HFFc6 (cell line): ENCODE measurements at regions not wholly inside any gene's neighbourhood (a gene's known extent, or its start where the extent isn't known, plus 50 kb on each side); places are given as distances from the start of the nearest gene placed in this dataset.

Experiments
- DNase-seq: peaks from one replicate; pipeline ENCODE4 v3.0.0-alpha.2; 2018
- H3K27ac Mint-ChIP-seq: 2 replicates; pipeline ENCODE4 v1.8.0; 2020; ENCODE audit warnings: mild to moderate bottlenecking, mixed read lengths
- H3K27me3 Mint-ChIP-seq: 2 replicates; pipeline ENCODE4 v1.8.0; 2021; ENCODE audit warnings: mild to moderate bottlenecking, moderate library complexity, mixed read lengths; ENCODE audit not compliant: insufficient read depth
- H3K36me3 Mint-ChIP-seq: 2 replicates; pipeline ENCODE4 v1.8.0; 2021; ENCODE audit warnings: low read depth, mixed read lengths
- H3K4me1 Mint-ChIP-seq: 2 replicates; pipeline ENCODE4 v1.8.0; 2020; ENCODE audit warnings: low read depth, mixed read lengths
- H3K4me3 Mint-ChIP-seq: 2 replicates; pipeline ENCODE4 v1.8.0; 2020; ENCODE audit warnings: mild to moderate bottlenecking, moderate library complexity, mixed read lengths
- H3K9me3 Mint-ChIP-seq: 2 replicates; pipeline ENCODE4 v1.8.0; 2020; ENCODE audit warnings: mild to moderate bottlenecking, mixed read lengths
- TF ChIP-seq, protein P1 (sequence below): fragments of 200-600 bp; sonication (generic); IDR thresholded peaks from 2 replicates; pipeline ENCODE4 v1.5.0; 2021; ENCODE audit warnings: antibody characterized with exemption, mild to moderate bottlenecking

DNA sequence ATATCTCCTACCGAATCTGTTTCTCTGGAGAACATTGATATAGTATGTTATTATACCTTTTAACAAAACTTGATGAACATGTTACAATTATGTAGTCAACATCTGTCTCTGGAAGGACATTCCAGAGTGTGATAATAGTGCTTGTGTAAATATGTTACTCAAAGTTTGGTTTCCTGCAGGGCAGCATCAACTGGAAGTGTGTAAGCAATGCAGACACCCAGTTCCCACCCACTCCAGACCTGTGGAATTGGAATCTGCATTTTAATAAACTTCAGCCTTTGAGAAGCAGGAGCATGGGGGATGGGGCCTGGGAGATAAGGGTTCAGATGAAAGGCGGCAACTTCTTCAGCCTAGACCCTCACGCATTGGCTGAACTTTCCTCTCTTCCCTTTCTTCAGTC, 398.9 kb downstream of the RND3 start:
- Mint-ChIP-seq H3K9me3 (peaks cover 5% of the 10 kb centered on the region), H3K27me3 (no peaks in the 10 kb centered on the region; the same call in 1 of the 2 replicates), H3K36me3 (peaks cover 6% of the 10 kb centered on the region; the same call in 1 of the 2 replicates), H3K27ac (no peak overlapping the region), H3K4me3 (no peak overlapping the region), H3K4me1 (peaks cover 8% of the 10 kb centered on the region; the same call in 1 of the 2 replicates)
- no peak for DNase-seq
- TF ChIP-seq, protein P1, sequence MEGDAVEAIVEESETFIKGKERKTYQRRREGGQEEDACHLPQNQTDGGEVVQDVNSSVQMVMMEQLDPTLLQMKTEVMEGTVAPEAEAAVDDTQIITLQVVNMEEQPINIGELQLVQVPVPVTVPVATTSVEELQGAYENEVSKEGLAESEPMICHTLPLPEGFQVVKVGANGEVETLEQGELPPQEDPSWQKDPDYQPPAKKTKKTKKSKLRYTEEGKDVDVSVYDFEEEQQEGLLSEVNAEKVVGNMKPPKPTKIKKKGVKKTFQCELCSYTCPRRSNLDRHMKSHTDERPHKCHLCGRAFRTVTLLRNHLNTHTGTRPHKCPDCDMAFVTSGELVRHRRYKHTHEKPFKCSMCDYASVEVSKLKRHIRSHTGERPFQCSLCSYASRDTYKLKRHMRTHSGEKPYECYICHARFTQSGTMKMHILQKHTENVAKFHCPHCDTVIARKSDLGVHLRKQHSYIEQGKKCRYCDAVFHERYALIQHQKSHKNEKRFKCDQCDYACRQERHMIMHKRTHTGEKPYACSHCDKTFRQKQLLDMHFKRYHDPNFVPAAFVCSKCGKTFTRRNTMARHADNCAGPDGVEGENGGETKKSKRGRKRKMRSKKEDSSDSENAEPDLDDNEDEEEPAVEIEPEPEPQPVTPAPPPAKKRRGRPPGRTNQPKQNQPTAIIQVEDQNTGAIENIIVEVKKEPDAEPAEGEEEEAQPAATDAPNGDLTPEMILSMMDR, result no peak

DNA sequence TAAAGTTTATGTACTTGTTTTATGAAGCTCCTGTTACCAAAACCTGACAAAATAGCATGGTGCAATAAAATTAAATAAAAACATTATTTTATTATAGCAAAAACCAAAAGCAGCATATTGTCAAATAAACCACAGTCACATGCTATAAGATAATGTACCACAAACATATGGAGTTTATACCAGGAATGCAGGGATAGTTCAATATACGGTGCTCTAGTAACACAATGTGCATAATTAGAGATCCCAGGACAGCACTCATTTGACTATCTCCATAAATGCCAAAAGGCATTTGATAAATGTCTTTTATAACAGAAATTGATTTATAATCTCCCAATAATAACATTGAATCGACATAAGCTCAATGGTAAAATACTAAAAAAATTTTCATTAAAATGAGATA, 402.0 kb downstream of the RND3 start:
- peaks cover 5% of the 10 kb centered on the region for H3K9me3 Mint-ChIP-seq
- peaks cover 6% of the 10 kb centered on the region; the same call in 1 of the 2 replicates for H3K36me3 Mint-ChIP-seq
- no peaks in the 10 kb centered on the region; the same call in 1 of the 2 replicates for H3K27me3 Mint-ChIP-seq
- DNase-seq, result no peak
- H3K27ac Mint-ChIP-seq, result no peak overlapping the region
- TF ChIP-seq, protein P1, result no peak
- H3K4me1 Mint-ChIP-seq, result peaks cover 37% of the 10 kb centered on the region
- H3K4me3 Mint-ChIP-seq, result no peak overlapping the region

DNA sequence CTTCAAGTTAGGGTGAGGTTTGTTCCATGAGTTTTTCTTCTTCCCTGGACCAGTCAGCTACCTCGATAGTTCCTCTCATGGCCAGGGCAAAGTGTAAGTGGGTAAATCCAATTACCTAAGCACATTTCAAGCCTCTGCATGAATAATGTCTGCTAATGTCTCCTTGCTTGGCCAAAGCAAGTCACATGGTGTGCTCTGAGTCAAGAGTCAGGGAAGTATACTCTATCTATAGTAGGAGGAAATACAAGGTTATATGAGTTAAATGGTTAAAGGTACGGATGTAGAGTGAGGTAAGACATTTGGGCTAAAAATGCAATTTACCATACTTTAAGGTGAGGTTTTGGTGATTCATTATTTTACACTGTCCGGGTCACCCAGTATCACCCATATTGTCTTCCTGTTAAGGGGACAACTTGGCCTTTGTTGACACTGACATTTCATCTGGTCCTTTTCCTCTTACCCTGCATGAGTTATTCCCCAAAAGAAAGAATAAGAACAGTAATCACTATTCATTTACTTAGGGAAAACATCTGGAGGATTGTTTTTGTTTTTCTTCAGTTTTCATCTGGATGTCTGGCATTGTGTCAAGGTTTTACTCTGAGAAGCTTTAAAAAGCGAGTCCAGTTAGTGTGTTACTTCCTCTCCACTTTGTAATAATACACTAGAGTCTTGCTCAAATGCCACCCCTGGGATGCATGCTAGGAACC, 405.5 kb downstream of the RND3 start:
- peaks cover 6% of the 10 kb centered on the region for H3K36me3 Mint-ChIP-seq
- H3K9me3 Mint-ChIP-seq, result peaks cover 5% of the 10 kb centered on the region
- TF ChIP-seq, protein P1, result no peak
- no peak overlapping the region for H3K4me3 Mint-ChIP-seq
- H3K27me3 Mint-ChIP-seq, result no peaks in the 10 kb centered on the region
- H3K27ac Mint-ChIP-seq, result no peak overlapping the region
- peaks cover 51% of the 10 kb centered on the region for H3K4me1 Mint-ChIP-seq
- DNase-seq, result no peak

DNA sequence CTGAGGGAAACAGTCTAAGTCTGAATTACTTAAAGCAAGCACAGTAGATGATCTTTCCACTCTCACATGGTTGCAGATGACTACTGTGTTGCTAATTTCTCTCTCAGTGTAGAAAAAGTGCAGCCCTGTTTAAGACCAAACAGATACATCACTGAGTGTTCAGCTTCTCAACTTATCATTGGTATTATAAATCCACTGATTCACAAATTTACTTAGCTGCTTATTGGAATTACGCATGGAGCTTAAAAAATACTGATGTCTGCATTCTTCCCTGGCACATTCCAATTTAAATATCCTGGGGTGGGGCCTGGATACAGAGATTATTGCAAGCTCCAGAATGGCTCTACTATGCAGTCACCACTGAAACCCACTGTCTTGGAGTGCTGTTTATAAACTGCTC, 411.2 kb downstream of the RND3 start:
- peak; percentile 76 for DNase-seq
- Mint-ChIP-seq H3K4me1 (peaks cover 68% of the 10 kb centered on the region), H3K9me3 (no peaks in the 10 kb centered on the region), H3K27me3 (no peaks in the 10 kb centered on the region), H3K36me3 (peaks cover 10% of the 10 kb centered on the region; the same call in 1 of the 2 replicates), H3K27ac (peak overlapping the region; percentile 88), H3K4me3 (peak overlapping the region; percentile 52)
- TF ChIP-seq, protein P1, result no peak

- no peaks in the 10 kb centered on the region for H3K9me3 Mint-ChIP-seq
- peak; percentile 88 for DNase-seq
- H3K4me1 Mint-ChIP-seq, result peaks cover 63% of the 10 kb centered on the region
- no peaks in the 10 kb centered on the region for H3K27me3 Mint-ChIP-seq
- H3K27ac Mint-ChIP-seq, result peak overlapping the region; percentile 88
- peak overlapping the region; percentile 52 for H3K4me3 Mint-ChIP-seq
- TF ChIP-seq, protein P1, result no peak
- H3K36me3 Mint-ChIP-seq, result peaks cover 10% of the 10 kb centered on the region; the same call in 1 of the 2 replicates
Measured at GRCh38 chr2:150075831-150076230, 411.6 kb downstream of the RND3 start.
